NCI-H2196 treated with DMSO at 0.1 percent for 48 hours (cell line): ENCODE measurements at regions not wholly inside any gene's neighbourhood (a gene's known extent, or its start where the extent isn't known, plus 50 kb on each side); places are given as distances from the start of the nearest gene placed in this dataset.
"Not testable (repeated sequence)": the region's sequence is repeated elsewhere in the genome, so short reads cannot be mapped to it uniquely, and the experiment has no call there.

Experiments used
- DNase-seq: peaks from one replicate; lab custom pipeline; 2025; ENCODE audit not compliant: unreplicated experiment; lab: John Stamatoyannopoulos, UW

GRCh38 chr2:138066139-138066806, 102.0 kb downstream of the HNMT start:
- DNase-seq, result no peak

GRCh38 chr2:138066841-138067240, 102.6 kb downstream of the HNMT start:
- no peak for DNase-seq

- not testable (repeated sequence) for DNase-seq
Measured at GRCh38 chr2:138068669-138069068, 104.4 kb downstream of the HNMT start.

GRCh38 chr2:138071042-138071719, 106.9 kb downstream of the HNMT start:
- not testable (repeated sequence) for DNase-seq

GRCh38 chr2:138071720-138072719, 107.7 kb downstream of the HNMT start:
- DNase-seq, result peak; percentile 22

GRCh38 chr2:138078153-138078552, 113.9 kb downstream of the HNMT start:
- DNase-seq, result no peak

- DNase-seq, result no peak
Measured at GRCh38 chr2:138079976-138080375, 115.7 kb downstream of the HNMT start.

- no peak for DNase-seq
Measured at GRCh38 chr2:138081225-138082073, 117.2 kb downstream of the HNMT start.

- DNase-seq, result no peak
Measured at GRCh38 chr2:138084206-138084605, 119.9 kb downstream of the HNMT start.

GRCh38 chr2:138085441-138085840, 121.2 kb downstream of the HNMT start:
- DNase-seq, result not testable (repeated sequence)

- no peak for DNase-seq
Measured at GRCh38 chr2:138086576-138086975, 122.3 kb downstream of the HNMT start.

- DNase-seq, result no peak
Measured at GRCh38 chr2:138087751-138088593, 123.7 kb downstream of the HNMT start.

- no peak for DNase-seq
Measured at GRCh38 chr2:138090330-138090729, 126.1 kb downstream of the HNMT start.

- no peak for DNase-seq
Measured at GRCh38 chr2:138093455-138093854, 129.2 kb downstream of the HNMT start.

GRCh38 chr2:138094031-138094430, 129.8 kb downstream of the HNMT start:
- no peak for DNase-seq

- no peak for DNase-seq
Measured at GRCh38 chr2:138095336-138095735, 131.1 kb downstream of the HNMT start.

GRCh38 chr2:138099288-138099687, 135.0 kb downstream of the HNMT start:
- not testable (repeated sequence) for DNase-seq

- no peak for DNase-seq
Measured at GRCh38 chr2:138101718-138102117, 137.4 kb downstream of the HNMT start.

- no peak for DNase-seq
Measured at GRCh38 chr2:138102664-138103063, 138.4 kb downstream of the HNMT start.

- DNase-seq, result no peak
Measured at GRCh38 chr2:138103156-138103555, 138.9 kb downstream of the HNMT start.
